ENCODE measurements at regions not wholly inside any gene's neighbourhood (a gene's known extent, or its start where the extent isn't known, plus 50 kb on each side); places are given as distances from the start of the nearest gene placed in this dataset.
"Not testable (repeated sequence)": the region's sequence is repeated elsewhere in the genome, so short reads cannot be mapped to it uniquely, and the experiment has no call there.

DNA sequence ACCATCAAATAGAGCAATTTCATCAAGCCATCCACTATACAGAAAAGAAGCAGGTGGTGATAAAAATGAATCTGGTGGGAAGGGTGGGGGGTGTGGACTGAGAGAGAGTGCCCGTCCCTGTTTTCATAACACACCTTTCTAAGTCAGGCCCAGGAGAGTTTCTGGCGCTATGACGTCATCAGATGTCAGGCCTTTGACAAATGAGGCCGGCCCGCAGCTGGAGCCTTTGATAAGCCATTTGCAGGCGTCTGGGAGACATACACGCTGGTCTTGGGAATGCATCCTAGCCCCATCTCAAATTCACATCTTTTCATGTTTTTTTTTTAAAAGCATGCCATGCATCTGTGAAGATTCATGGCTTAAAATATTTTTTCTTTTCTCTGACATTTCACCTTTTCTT lies 404.5 kb downstream of the BCOR start:
- H3K36me3 ChIP-seq (ENCODE audit: control insufficient read depth in 1 of 2, insufficient read depth in 2 of 2, low read length in 2 of 2) = no peaks in the 10 kb centered on the region
- peaks cover 2 to 8% of the 10 kb centered on the region in 2 experiments; a peak in 2 of 4 replicates for H3K4me1 ChIP-seq (ENCODE audit: control insufficient read depth in 1 of 2, insufficient read depth in 2 of 2, low read length in 2 of 2)
- TF ChIP-seq CEBPB (IDR thresholded peaks at IDR 0.05; ENCODE audit: low read depth) (no peak), TCF7L2 (IDR thresholded peaks at IDR 0.05; ENCODE audit: borderline replicate concordance, extremely low read depth, insufficient read depth, insufficient read length) (peak; percentile 69), ZFX (IDR thresholded peaks at IDR 0.05) (no peak)
- H3K27ac ChIP-seq (ENCODE audit: low read depth, low read length) = no peak overlapping the region
- ChIA-PET POLR2A (no interaction called here), RAD21 (ENCODE audit: low non-redundant PET in 1 of 2, low total read pairs in 2 of 2, uncharacterized antibody in 2 of 2, unreplicated experiment in 2 of 2) (no interaction called here), CTCF (no interaction called here)
- no peaks in the 10 kb centered on the region for H3K79me2 ChIP-seq (ENCODE audit: insufficient read depth, low read length)
- H2AFZ ChIP-seq (ENCODE audit: low read depth, low read length, poor library complexity, severe bottlenecking) = no peak overlapping the region
- H3K9me3 ChIP-seq (ENCODE audit: control insufficient read depth in 1 of 2, insufficient read depth in 1 of 2, low read depth in 1 of 2, low read length in 2 of 2) = no peaks in the 10 kb centered on the region; a peak in 1 of 4 replicates
- no peak overlapping the region for H3K4me2 ChIP-seq (ENCODE audit: low read length)
- intact Hi-C loops (cut with micrococcal nuclease) = no loop called here
- no peak overlapping the region for H3K4me3 ChIP-seq (replicated peaks in 1 of 2; ENCODE audit: low read depth in 1 of 2, low read length in 2 of 2)
- H3K9me2 ChIP-seq (ENCODE audit: insufficient read depth) = no peaks in the 10 kb centered on the region
- H4K20me1 ChIP-seq (ENCODE audit: insufficient read depth) = no peaks in the 10 kb centered on the region
- DNase-seq (ENCODE audit: low read depth, low spot score) = no peak
- H3K9ac ChIP-seq (ENCODE audit: low read length) = no peak overlapping the region
- ATAC-seq = peak; percentile 29; the same call in 1 of the 2 replicates
- BruUV-seq (replicated peaks) = no TSS peak
- H3K27me3 ChIP-seq (ENCODE audit: insufficient read depth, low read length) = no peaks in the 10 kb centered on the region

DNA sequence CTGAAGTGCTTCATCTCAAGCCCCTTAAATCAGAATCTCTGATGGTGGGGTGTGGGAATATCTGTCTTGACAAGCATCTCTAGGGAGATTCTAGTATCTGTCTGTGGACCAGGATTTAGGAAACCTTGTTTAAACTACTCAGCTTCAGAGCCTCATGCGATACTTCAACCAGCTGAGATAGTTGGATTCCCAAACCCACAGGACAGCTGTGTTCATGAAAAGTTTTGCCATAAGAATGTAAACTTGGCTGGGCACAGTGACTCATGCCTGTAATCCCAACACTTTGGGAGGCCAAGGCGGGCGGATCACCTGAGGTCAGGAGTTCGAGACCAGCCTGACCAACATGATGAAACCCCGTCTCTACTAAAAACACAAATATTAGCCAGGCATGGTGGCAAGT lies 395.1 kb downstream of the BCOR start:
- DNase-seq (ENCODE audit: low read depth, low spot score); CTCF ChIA-PET; H3K27ac ChIP-seq (ENCODE audit: low read depth, low read length); H3K4me2 ChIP-seq (ENCODE audit: low read length); ATAC-seq; H4K20me1 ChIP-seq (ENCODE audit: insufficient read depth); RAD21 ChIA-PET (ENCODE audit: low non-redundant PET in 1 of 2, low total read pairs in 2 of 2, uncharacterized antibody in 2 of 2, unreplicated experiment in 2 of 2); H3K9ac ChIP-seq (ENCODE audit: low read length); H3K4me3 ChIP-seq (replicated peaks in 1 of 2; ENCODE audit: low read depth in 1 of 2, low read length in 2 of 2); H3K9me2 ChIP-seq (ENCODE audit: insufficient read depth); H3K4me1 ChIP-seq (ENCODE audit: control insufficient read depth in 1 of 2, insufficient read depth in 2 of 2, low read length in 2 of 2); POLR2A ChIA-PET; H3K36me3 ChIP-seq (ENCODE audit: control insufficient read depth in 1 of 2, insufficient read depth in 2 of 2, low read length in 2 of 2); H3K79me2 ChIP-seq (ENCODE audit: insufficient read depth, low read length); H3K27me3 ChIP-seq (ENCODE audit: insufficient read depth, low read length); H3K9me3 ChIP-seq (ENCODE audit: control insufficient read depth in 1 of 2, insufficient read depth in 1 of 2, low read depth in 1 of 2, low read length in 2 of 2); H2AFZ ChIP-seq (ENCODE audit: low read depth, low read length, poor library complexity, severe bottlenecking); BruUV-seq (replicated peaks): not testable (repeated sequence)
- intact Hi-C loops (cut with micrococcal nuclease) = loop anchor here (10.0 kb wide), 1 partner anchor 312 kb away; no protein-coding TSS in a partner anchor

DNA sequence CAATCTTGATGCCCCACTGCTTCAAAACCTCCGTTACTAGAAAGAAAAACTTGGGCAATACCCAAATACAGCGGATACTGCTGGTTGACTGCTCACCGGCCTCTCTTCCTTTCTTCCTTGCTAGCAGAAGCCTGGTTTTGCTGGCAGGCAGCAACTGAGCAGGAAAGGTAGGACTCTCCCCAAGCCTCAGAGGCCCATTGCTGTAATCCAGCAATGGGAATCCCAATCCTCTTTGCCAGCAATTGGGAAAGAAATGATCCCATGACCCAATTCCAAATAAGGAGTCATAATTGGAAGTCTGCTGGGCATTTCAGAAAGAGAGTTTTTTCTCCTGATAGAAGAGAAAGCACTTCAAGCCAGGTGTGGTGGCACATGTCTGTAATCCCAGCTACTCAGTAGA lies 394.5 kb downstream of the BCOR start:
- H4K20me1 ChIP-seq (ENCODE audit: insufficient read depth) = no peaks in the 10 kb centered on the region
- ChIA-PET CTCF (no interaction called here), POLR2A (no interaction called here), RAD21 (ENCODE audit: low non-redundant PET in 1 of 2, low total read pairs in 2 of 2, uncharacterized antibody in 2 of 2, unreplicated experiment in 2 of 2) (no interaction called here)
- DNase-seq (ENCODE audit: low read depth, low spot score) (no peak), ATAC-seq (no peak)
- H3K9ac ChIP-seq (ENCODE audit: low read length) = no peak overlapping the region
- H3K27me3 ChIP-seq (ENCODE audit: insufficient read depth, low read length) = no peaks in the 10 kb centered on the region
- no peaks in the 10 kb centered on the region for H3K79me2 ChIP-seq (ENCODE audit: insufficient read depth, low read length)
- H3K36me3 ChIP-seq (ENCODE audit: control insufficient read depth in 1 of 2, insufficient read depth in 2 of 2, low read length in 2 of 2) = no peaks in the 10 kb centered on the region
- peaks cover 0 to 7% of the 10 kb centered on the region in 2 experiments; a peak in 2 of 4 replicates for H3K4me1 ChIP-seq (ENCODE audit: control insufficient read depth in 1 of 2, insufficient read depth in 2 of 2, low read length in 2 of 2)
- no peak overlapping the region for H2AFZ ChIP-seq (ENCODE audit: low read depth, low read length, poor library complexity, severe bottlenecking)
- no peaks in the 10 kb centered on the region for H3K9me2 ChIP-seq (ENCODE audit: insufficient read depth)
- intact Hi-C loops (cut with micrococcal nuclease) = loop anchor here (10.0 kb wide), 1 partner anchor 311 kb away; no protein-coding TSS in a partner anchor
- no peaks in the 10 kb centered on the region for H3K9me3 ChIP-seq (ENCODE audit: control insufficient read depth in 1 of 2, insufficient read depth in 1 of 2, low read depth in 1 of 2, low read length in 2 of 2)
- no peak overlapping the region for H3K27ac ChIP-seq (ENCODE audit: low read depth, low read length)
- H3K4me3 ChIP-seq (replicated peaks in 1 of 2; ENCODE audit: low read depth in 1 of 2, low read length in 2 of 2) = no peak overlapping the region
- no peak overlapping the region for H3K4me2 ChIP-seq (ENCODE audit: low read length)
- BruUV-seq (replicated peaks) = no TSS peak
- TF ChIP-seq, protein P1, sequence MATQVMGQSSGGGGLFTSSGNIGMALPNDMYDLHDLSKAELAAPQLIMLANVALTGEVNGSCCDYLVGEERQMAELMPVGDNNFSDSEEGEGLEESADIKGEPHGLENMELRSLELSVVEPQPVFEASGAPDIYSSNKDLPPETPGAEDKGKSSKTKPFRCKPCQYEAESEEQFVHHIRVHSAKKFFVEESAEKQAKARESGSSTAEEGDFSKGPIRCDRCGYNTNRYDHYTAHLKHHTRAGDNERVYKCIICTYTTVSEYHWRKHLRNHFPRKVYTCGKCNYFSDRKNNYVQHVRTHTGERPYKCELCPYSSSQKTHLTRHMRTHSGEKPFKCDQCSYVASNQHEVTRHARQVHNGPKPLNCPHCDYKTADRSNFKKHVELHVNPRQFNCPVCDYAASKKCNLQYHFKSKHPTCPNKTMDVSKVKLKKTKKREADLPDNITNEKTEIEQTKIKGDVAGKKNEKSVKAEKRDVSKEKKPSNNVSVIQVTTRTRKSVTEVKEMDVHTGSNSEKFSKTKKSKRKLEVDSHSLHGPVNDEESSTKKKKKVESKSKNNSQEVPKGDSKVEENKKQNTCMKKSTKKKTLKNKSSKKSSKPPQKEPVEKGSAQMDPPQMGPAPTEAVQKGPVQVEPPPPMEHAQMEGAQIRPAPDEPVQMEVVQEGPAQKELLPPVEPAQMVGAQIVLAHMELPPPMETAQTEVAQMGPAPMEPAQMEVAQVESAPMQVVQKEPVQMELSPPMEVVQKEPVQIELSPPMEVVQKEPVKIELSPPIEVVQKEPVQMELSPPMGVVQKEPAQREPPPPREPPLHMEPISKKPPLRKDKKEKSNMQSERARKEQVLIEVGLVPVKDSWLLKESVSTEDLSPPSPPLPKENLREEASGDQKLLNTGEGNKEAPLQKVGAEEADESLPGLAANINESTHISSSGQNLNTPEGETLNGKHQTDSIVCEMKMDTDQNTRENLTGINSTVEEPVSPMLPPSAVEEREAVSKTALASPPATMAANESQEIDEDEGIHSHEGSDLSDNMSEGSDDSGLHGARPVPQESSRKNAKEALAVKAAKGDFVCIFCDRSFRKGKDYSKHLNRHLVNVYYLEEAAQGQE (IDR thresholded peaks at IDR 0.05; ENCODE audit: low read depth) = no peak
- TF ChIP-seq YY1 (IDR thresholded peaks at IDR 0.05; ENCODE audit: extremely low read depth, insufficient replicate concordance, low read depth, low read length) = no peak
- TF ChIP-seq SIN3A (IDR thresholded peaks at IDR 0.05; ENCODE audit: low read depth) = no peak
- no peak for TF ChIP-seq ELF1 (IDR thresholded peaks at IDR 0.05; ENCODE audit: borderline replicate concordance, low read depth)
- no peak for TF ChIP-seq EGR1 (IDR thresholded peaks at IDR 0.05; ENCODE audit: low read depth)
- no peak for TF ChIP-seq EZH2phosphoT487 (IDR thresholded peaks at IDR 0.05; ENCODE audit: borderline replicate concordance)
- no peak for TF ChIP-seq SP1 (IDR thresholded peaks at IDR 0.05; ENCODE audit: low read depth)
- TF ChIP-seq, protein P2, sequence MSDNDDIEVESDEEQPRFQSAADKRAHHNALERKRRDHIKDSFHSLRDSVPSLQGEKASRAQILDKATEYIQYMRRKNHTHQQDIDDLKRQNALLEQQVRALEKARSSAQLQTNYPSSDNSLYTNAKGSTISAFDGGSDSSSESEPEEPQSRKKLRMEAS (IDR thresholded peaks at IDR 0.05) = no peak

Data from HCT116 (cell line).